Hepatic stellate cell (primary cell): ENCODE measurements at regions not wholly inside any gene's neighbourhood (a gene's known extent, or its start where the extent isn't known, plus 50 kb on each side); places are given as distances from the start of the nearest gene placed in this dataset.
"Not testable (repeated sequence)": the region's sequence is repeated elsewhere in the genome, so short reads cannot be mapped to it uniquely, and the experiment has no call there.

Experiments
- DNase-seq: peaks from one replicate; pipeline ENCODE4 v3.0.0; 2011; ENCODE audit warnings: low spot score

DNA sequence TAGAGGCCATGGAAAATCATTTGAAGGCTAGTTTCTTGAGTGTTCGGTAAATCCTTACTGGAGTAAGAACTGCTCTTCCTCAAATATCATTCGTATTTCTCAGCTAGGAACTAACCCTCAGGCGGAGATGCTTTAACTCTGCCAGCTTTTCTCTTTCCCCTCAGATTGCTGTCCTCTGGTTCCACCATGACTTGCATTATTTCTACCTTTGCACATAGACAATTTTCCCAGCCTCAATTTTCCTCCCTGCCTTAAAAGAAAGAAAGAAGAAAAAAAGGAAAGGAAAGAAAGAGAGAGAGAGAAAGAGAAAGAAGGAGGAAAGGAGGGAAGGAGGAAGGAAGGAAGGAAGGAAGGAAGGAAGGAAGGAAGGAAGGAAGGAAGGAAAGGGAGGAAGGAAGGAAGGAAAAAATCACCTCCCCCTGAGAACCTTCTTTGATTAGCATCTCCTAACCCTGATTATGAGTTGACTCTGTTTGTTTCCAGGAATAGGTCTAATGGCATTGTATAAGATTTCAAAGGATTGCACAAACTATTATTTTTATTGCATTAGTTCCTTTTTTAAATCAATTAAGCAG, 123.3 kb upstream of the FAM204A start:
- no peak for DNase-seq

DNA sequence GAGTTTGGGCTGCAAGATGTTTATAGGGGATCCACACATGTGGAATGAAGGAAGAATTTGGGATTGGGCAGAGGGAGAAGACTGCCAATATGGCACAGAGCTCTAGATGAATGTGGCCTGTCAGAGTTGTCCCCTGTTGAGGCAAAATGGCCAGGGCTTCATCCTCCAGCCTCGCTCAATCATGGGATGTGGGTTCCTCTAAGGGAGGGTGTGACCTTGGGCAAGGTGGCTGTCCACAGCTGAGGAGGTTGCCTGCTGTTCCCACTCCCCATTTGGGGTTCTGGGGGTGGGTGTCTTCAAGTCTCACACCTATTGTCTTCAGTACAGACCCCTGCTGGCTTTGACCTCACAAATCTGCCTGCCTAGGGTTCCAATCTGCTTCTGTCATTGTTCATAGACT, 121.6 kb upstream of the FAM204A start:
- no peak for DNase-seq

DNA sequence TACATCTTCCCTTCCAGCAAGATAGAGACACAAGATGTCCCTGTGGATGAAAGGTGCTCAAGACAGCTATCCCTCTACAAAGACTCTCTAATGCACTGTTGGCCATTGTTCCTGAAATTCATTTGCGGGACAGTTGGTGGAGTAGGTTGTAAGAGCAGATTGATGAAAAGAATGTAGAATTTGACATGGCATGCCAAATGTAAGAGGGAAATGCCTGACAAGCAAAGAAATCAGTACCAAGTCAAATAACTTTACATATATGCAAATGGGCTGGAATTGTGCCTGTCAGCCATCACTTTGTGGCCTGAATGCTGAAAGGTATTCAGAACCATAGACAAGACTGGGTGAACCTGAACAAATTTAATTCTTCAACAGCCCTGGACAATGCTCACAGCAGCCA, 120.3 kb upstream of the FAM204A start:
- no peak for DNase-seq

GRCh38 chr10:118459642-118460193, 117.6 kb upstream of the FAM204A start:
- peak; percentile 22 for DNase-seq

DNA sequence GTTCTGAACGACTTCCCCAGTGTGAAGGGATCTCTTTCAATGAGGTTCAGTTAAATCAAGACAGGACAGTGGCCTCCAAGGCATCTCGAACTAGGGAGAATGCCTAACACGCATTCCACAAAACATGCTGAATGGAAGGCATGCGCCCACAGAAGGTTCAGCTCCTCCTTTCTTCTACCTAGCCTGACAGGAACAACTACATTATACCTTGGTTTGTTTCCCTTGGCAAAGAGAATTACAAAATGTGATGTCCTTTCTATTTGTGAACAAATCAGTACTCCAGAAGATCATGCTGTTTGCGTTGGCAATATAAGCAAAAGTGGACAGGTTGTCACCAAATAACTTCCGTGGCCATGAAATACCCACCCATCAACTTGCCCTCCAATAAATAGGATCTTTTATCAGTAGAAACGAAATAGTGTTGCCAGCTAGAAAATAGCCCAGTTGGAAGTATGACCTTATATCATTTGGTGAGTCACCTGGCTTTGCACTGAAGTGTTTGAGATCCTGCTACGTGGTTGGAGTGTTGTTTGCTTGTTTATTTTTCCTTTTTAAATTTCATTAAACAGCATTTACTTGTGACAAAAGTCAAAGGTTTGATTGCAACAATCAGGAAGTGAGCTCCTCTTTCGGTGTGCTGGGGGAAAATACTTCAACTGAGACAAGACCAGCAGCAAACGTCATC, 117.0 kb upstream of the FAM204A start:
- DNase-seq = no peak

GRCh38 chr10:118457824-118458428, 115.8 kb upstream of the FAM204A start:
- DNase-seq = no peak

DNA sequence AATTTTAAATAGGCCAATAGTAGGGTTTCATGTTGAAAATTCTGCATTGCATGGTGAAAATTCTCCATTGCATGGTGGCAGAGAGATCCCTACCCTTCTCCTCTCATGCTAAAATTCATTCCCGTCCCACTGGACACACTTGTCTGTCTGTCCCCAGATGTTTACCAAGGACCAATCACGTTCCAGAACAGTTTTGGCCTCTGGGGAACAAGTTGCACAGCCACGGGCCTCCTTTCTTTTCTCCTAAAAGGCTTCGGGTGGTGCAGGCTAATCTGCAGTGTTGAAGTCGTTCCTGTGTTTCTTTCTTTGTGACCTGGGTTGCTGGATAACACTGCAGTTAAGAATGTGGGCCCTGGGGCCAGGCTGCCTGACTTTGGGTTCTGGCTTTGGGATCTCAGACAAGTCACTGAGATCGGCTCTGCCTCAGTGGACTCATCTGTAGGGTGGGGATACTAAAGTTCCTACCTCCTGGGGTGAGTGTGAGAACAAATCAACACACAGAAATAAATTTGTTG, 113.1 kb upstream of the FAM204A start:
- DNase-seq = no peak

GRCh38 chr10:118454211-118454610, 112.1 kb upstream of the FAM204A start:
- no peak for DNase-seq

GRCh38 chr10:118452098-118452497, 110.0 kb upstream of the FAM204A start:
- no peak for DNase-seq

GRCh38 chr10:118449521-118449920, 107.4 kb upstream of the FAM204A start:
- DNase-seq = no peak

DNA sequence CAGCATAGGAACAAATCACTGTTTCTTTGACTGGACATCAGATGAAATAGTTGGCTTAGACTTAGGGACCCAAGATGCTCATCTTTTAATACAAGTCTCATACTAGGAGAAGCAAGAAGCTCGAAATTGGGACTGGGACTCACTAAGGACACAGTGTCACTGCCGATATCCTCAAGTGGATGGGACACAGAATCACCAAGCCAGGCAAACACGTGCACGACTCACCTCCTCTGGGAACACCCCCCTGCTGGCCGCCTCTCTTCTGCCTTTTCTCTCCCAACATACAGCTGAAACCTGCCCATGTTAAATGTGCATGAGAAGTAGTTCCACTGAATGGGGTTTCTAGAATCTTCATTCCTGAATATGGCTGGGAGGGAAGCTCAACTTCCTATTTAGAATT, 106.6 kb upstream of the FAM204A start:
- no peak for DNase-seq

DNA sequence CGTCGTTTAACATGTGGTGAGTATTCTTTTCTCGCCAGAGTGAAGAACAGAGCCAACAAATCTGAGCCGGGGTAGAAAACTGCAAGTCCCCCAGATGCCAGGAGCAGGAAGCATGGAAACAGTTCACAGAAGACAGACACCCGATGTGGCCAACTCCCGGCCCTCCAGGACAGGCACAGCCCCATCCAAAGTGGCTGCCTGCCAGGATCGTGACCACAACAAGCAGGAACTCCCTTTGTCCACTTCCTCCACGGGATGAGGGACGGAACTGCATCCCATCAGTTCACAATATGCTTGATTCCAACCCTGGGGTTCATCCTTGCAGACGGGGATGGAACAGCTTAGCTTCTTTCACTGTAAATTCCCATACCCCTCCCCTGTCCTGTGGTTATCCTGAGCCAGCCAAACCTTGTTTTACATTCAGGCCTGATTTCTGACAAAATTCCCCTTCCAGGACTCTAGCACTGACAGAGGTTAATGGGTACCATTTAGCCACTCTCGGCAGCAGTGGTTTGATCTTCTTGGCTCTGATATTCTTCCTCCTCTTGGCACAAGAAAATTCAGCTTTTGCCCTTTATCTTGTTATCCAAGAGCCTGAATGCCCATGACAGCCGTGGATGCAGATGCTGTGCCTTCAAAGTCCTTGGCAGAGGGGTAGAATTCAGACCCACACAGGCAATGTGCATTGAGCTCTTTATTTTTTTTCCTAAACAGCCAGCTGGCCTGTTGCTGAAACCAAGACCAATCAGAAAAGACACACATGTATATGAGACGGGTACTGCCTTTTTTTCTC, 105.5 kb upstream of the FAM204A start:
- DNase-seq = no peak

DNA sequence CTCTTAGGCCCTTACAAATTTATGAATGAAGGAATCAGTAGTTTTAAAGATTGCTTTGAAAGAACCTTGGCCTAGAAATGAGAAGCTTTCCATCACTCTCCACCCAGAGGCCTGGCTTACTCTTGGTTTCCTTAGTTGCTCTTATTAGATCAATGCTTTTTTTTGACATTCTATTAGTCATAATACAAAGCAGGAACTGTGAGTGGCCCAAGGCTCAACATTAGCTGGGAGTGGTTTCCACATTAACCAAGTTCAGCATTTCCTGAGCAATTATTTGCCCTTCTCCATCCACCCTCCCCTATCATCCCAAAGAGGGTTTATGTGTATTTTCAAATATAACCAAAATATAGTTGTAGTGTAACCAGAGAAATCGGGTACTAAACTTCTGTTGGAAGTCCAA, 103.4 kb upstream of the FAM204A start:
- no peak for DNase-seq

GRCh38 chr10:118444069-118444468, 101.9 kb upstream of the FAM204A start:
- no peak for DNase-seq

DNA sequence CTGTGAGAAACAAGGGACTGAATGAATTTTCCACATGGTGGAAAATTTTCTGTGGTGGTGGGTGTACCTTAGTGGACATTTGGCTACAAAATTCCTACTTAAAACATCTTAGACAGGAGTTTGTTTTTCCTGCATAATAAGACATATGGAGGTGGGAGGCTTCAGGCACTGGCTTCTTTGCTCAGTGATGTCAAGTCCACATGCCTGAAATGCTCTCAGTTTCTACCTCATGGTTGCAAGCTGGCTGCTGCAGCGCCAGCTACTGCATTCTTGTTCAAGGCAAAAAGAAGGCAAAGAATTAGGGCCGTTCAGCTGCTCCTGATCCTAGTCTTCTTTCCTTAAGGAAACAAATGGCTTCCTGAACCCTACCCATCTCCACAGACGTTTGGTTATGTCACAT, 99.9 kb upstream of the FAM204A start:
- no peak for DNase-seq

GRCh38 chr10:118439824-118440223, 97.7 kb upstream of the FAM204A start:
- no peak for DNase-seq

- no peak for DNase-seq
Observed at GRCh38 chr10:118436742-118437141, 94.6 kb upstream of the FAM204A start.

DNA sequence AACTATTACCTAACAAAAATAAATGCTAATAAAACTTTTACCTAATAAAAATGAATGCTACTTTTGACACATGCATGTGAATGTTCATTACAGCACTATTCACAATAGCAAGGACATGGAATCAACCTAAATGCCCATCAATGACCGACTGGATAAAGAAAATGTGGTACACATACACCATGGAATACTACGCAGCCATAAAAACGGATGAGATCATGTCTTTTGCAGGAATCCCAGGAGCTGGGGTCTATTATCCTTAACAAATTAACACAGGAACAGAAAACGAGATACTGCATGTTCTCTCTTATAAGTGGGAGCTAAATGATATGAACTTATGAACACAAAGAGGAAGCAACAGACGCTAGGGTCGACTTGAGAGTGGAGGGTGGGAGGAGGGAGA, 88.1 kb upstream of the FAM204A start:
- DNase-seq = no peak

- DNase-seq = peak; percentile 38
Observed at GRCh38 chr10:118423800-118424442, 81.8 kb upstream of the FAM204A start.

DNA sequence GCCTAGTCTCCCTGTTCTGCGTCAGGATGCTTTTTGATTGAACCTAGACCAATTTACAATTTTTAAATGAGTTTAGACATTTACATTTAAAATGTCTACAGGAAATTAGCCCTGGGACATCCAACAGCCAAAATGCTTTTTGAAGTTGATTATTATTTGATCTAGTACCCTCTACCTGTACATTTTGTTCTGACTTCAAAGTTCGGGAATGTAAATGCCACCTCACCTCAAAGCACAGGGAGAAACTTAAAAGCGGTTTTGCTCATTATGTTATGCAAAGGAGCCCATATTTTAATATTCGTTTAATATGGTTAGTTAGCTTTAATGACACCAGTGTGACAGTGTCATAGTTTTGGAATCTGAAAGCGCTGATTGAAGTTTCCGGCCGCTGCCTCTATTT, 80.1 kb upstream of the FAM204A start:
- no peak for DNase-seq

GRCh38 chr10:118420049-118420448, 77.9 kb upstream of the FAM204A start:
- DNase-seq = not testable (repeated sequence)

GRCh38 chr10:118412932-118413331, 70.8 kb upstream of the FAM204A start:
- DNase-seq = no peak
